ENCODE measurements at regions not wholly inside any gene's neighbourhood (a gene's known extent, or its start where the extent isn't known, plus 50 kb on each side); places are given as distances from the start of the nearest gene placed in this dataset.

GRCh38 chr19:30857388-30857787 lies 485.2 kb downstream of the ZNF536 start:
- TF ChIP-seq CTCF (IDR thresholded peaks at IDR 0.05), result no peak

GRCh38 chr19:30856786-30857185 lies 484.6 kb downstream of the ZNF536 start:
- TF ChIP-seq CTCF (IDR thresholded peaks at IDR 0.05), result no peak

- TF ChIP-seq CTCF (IDR thresholded peaks at IDR 0.05), result no peak
Measured at GRCh38 chr19:30856376-30856775, 484.2 kb downstream of the ZNF536 start.

GRCh38 chr19:30855442-30855841 lies 483.3 kb downstream of the ZNF536 start:
- TF ChIP-seq CTCF (IDR thresholded peaks at IDR 0.05), result no peak

DNA sequence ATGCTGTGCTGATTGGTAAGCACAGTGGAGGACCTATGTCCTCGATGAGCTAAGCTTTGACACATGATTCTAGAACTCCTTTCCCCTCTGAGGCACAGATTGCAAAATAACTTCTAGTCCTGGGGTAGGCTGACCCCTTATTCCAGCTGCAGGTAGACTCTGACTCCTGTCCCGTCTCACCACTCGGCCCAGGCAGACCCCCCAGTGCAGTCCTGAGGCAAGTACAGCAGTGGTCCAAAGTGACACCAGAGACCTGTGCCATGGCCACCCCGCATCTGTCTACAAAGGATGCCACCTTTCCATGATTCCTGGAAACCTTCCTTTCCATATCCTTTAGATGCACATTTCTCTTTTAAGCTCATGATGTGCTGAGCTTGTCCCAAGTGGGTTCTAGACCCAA lies 482.5 kb downstream of the ZNF536 start:
- TF ChIP-seq CTCF (IDR thresholded peaks at IDR 0.05), result no peak

- TF ChIP-seq CTCF (IDR thresholded peaks at IDR 0.05), result no peak
Measured at GRCh38 chr19:30854207-30854606, 482.0 kb downstream of the ZNF536 start.

- TF ChIP-seq CTCF (IDR thresholded peaks at IDR 0.05), result no peak
Measured at GRCh38 chr19:30853036-30853435, 480.9 kb downstream of the ZNF536 start.

- TF ChIP-seq CTCF (IDR thresholded peaks at IDR 0.05), result no peak
Measured at GRCh38 chr19:30852168-30852567, 480.0 kb downstream of the ZNF536 start.
